ENCODE measurements at regions not wholly inside any gene's neighbourhood (a gene's known extent, or its start where the extent isn't known, plus 50 kb on each side); places are given as distances from the start of the nearest gene placed in this dataset.

DNA sequence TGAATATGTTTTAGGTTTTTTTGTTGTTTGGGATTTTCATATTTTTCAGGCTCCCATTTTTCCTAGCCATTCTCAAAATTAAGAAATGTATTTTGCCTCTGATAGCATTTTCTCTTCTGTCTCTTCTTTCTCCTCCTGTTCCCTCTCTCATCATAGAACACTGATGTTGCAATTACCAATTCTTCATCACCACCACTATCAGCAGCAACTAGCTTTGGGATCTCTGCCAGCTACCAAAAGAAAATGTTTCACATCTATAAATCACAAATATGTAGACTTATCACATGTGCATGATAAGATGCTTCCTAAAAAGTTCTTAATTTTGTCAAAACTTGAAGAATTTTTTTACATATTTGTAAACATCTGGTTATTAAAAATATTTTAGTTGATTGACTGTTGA lies 887.1 kb downstream of the MAT2B start:
- DNase-seq (ENCODE audit: low read depth in 2 of 2): no peak

GRCh38 chr5:164394686-164395194 lies 889.3 kb downstream of the MAT2B start:
- no peak for DNase-seq (ENCODE audit: low read depth in 2 of 2)

GRCh38 chr5:164412531-164412930 lies 907.1 kb downstream of the MAT2B start:
- no peak for DNase-seq (ENCODE audit: low read depth in 2 of 2)

DNA sequence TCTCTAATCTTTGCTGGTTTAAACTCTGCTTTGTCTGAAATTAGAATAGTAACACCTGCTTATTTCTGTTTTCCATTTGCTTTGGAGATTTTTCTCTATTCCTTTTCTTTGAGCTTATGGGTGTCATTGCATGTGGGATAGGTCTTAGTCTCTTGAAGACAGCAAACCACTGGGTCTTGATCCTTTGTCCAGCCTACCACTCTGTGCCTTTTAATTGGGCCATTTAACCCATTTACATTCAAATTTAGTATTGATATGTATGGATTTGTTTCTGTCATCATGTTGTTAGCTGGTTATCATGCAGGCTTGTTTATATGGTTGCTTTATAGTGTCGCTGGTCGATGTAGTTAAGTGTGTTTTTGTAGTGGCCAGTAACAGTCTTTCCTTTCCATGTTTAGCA lies 914.7 kb downstream of the MAT2B start:
- DNase-seq (ENCODE audit: low read depth in 2 of 2): no peak

GRCh38 chr5:164422400-164422799 lies 917.0 kb downstream of the MAT2B start:
- DNase-seq (ENCODE audit: low read depth in 2 of 2): no peak

- DNase-seq (ENCODE audit: low read depth in 2 of 2): no peak
Observed at GRCh38 chr5:164431634-164432304, 926.4 kb downstream of the MAT2B start.

DNA sequence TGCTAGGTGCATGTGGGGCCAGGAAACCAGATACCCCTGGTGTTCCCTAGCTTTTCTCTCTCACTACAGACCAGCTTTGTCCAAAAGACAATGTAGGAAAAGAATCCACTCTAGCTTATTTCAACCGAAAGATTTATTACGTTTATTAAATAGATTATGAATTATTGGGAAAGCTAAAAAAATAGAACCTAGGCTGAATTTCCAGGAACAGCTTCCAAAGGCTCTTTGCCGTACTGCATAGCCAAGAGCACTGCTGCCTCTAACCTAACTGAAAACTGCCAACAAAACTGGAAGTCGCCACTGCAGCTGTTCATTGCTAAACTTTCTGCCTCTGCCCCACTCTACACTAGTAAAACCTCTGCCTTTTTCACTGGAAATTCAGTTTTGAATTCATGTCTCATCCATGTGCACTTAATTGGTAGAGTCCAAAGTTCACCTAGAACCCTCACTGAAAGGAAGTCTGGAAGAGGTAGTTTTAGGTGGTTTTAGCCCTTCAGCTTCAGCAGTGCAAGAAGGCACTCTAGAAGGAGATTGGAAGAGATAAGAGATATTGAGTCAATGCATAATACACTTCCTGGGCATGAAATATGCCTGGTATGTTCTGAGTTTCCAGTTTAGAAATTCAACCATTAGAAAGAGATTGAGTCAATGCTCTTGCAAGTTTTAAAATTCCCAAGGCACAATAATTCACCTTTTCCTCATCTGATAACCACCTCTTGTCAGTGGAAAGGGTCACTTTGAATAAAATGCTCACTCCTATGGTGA lies 927.9 kb downstream of the MAT2B start:
- no peak for DNase-seq (ENCODE audit: low read depth in 2 of 2)

DNA sequence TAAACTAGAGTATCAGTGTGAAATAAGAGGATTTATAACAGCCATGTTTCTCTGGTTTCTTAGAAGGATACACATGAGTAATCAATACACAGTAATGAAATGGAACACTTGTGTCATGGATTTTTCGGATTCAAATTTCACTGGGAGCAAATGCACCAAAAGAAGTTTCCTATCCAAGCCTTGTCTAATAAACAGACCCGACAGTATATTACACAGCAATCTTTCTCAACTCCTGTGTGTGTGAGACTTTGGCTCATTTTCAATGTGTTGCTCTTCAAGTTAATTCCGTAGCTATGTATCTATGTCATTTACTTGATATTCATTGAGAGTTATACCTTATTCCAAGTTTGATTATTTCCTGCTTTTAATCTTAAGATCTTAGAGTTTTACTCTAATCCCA lies 930.2 kb downstream of the MAT2B start:
- DNase-seq (ENCODE audit: low read depth in 2 of 2): no peak

- DNase-seq (ENCODE audit: low read depth in 2 of 2): no peak
Observed at GRCh38 chr5:164439799-164440198, 934.4 kb downstream of the MAT2B start.

DNA sequence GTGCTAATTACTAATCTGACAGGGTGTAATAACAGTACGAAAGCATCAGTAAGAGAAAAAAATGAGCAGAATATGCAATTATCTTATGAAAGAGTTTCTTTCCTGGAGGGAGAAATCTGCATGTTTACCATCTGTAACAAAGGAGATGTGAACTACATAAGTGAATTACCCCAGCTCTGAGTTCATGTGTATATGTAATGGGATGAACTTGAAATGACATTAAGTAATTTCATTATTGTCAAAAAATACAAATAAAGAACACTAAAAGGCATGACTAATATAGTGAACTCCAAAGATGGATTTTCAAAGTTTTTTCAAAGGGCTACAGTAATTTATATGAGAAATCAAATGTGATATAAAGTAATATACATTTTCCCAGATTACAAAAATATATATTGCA lies 944.0 kb downstream of the MAT2B start:
- no peak for DNase-seq (ENCODE audit: low read depth in 2 of 2)

- no peak for DNase-seq (ENCODE audit: low read depth in 2 of 2)
Observed at GRCh38 chr5:164466033-164466432, 960.6 kb downstream of the MAT2B start.

DNA sequence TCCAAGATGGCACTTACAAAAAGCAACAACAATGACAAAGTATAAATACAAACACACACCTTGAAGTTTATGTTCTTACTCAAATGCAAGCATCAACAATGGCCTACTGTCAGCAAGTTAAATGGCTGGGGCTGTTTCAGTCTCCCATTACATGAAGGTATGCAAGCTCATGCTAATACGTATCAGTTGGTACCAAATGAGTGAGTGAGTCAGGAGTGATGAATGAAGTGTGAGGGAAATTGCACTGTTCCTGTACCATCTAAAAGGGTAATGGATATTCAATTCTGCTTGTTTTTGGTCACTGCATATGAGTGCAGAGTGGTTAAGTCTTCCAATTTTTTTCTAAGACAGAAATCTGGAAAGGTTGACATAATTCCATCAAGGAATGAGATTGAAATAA lies 964.9 kb downstream of the MAT2B start:
- no peak for DNase-seq (ENCODE audit: low read depth in 2 of 2)

GRCh38 chr5:164472165-164472564 lies 966.7 kb downstream of the MAT2B start:
- DNase-seq (ENCODE audit: low read depth in 2 of 2): no peak

GRCh38 chr5:164475339-164475977 lies 970.0 kb downstream of the MAT2B start:
- no peak for DNase-seq (ENCODE audit: low read depth in 2 of 2)

- no peak for DNase-seq (ENCODE audit: low read depth in 2 of 2)
Observed at GRCh38 chr5:164481270-164481669, 975.9 kb downstream of the MAT2B start.

GRCh38 chr5:164482351-164482750 lies 976.9 kb downstream of the MAT2B start:
- no peak for DNase-seq (ENCODE audit: low read depth in 2 of 2)

DNA sequence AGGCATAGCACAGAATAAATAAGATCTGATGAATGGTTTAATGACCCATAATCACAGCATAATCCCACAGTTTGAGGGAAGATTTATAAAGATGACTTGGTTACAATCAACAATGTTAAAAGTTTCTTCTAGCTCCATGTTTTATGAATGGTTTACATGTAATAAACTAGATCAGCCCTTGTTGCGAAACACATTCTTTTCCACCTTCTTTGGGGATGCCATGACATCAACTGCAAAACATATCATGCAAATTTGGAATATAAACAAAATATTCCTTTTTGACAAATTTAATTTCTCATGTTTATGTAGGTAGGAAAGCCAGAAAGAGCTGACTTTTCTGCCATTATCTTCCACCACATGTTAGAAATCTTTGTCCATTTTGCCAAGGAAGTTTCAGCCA lies 979.5 kb downstream of the MAT2B start:
- DNase-seq (ENCODE audit: low read depth in 2 of 2): no peak

DNA sequence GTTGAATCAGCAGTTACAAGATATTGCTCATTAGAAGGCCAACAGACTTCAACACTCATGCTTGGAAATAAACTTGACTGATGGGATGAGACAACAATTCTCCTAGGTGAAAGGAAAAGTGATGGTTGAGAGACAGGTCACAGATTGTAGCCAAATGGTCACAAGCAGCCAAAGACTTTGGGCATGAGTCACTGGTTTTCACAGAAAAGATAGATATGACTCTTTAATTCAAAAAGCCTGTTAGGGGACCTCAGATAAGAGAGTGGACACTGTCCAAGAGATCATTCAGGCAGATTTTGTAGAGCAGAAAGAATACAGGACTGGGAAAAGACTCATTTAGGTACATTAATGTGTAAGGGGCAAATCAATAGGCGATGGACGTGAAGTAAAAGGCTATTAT lies 982.5 kb downstream of the MAT2B start:
- no peak for DNase-seq (ENCODE audit: low read depth in 2 of 2)

- no peak for DNase-seq (ENCODE audit: low read depth in 2 of 2)
Observed at GRCh38 chr5:164497311-164498064, 992.1 kb downstream of the MAT2B start.

DNA sequence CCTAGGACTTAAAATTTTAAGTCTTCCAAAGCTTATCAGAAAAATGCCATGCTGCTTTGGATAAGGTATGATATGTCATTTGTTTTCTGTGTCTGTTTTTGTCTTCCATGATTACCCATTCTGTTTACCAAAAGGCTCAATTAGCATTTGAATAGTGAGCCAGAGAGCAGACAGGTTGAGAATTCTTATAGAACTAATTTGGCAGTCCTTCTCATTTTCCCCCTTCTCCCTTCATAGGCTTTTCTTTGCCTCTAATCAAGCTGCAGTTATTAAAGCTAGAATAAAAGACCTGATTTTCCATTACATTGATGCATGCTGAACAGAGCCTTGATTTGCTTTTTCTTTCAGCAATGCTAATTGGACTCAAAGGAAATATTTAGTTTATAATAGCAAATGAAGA lies 993.0 kb downstream of the MAT2B start:
- no peak for DNase-seq (ENCODE audit: low read depth in 2 of 2)

- DNase-seq (ENCODE audit: low read depth in 2 of 2): no peak
Observed at GRCh38 chr5:164500856-164501255, 995.4 kb downstream of the MAT2B start.

DNA sequence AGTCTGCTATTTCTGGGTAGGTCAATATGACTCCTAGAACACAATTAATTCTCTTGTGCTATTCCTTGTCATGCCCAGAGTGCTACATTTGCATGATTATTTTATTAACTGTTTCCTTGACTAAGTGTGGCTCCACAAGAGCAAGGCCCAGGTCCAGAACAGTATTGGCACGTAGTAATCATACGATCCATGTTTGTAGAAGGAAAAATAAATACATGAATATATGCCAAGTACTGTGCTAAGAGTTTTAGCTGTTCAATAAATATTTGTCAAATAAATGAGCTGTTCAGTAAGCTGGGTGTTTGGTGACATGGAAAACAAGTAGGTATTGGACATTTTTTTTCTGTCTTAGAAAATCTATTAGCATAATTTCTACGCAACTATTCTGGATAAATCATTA lies 995.9 kb downstream of the MAT2B start:
- no peak for DNase-seq (ENCODE audit: low read depth in 2 of 2)

Measured in activated CD8-positive, alpha-beta memory T cell treated with anti-CD3 and anti-CD28 coated beads for 4 hours (primary cell).